Esophagus squamous epithelium (tissue), 5 donors: ENCODE measurements at regions not wholly inside any gene's neighbourhood (a gene's known extent, or its start where the extent isn't known, plus 50 kb on each side); places are given as distances from the start of the nearest gene placed in this dataset.

Experiments
- DNase-seq: peaks from one replicate; lab custom pipeline; 2025; lab: John Stamatoyannopoulos, UW
- H3K27ac ChIP-seq, 4 donors: fragments of 200-600 bp; sonication (generic); one replicate each; pipeline ENCODE4 v1.5.1; 2016 to 2019; ENCODE audit warnings: mild to moderate bottlenecking in 1 of 4
- H3K27me3 ChIP-seq, 4 donors: fragments of 200-600 bp; sonication (generic); 1 replicate in 3 of 4; 2 replicates in 1 of 4; pipeline versions ENCODE4 v1.5.1 to v1.6.0; 2017 to 2021; ENCODE audit warnings: antibody characterized with exemption in 1 of 4
- H3K36me3 ChIP-seq, 3 donors: fragments of 200-600 bp; sonication (generic); one replicate each; pipeline ENCODE4 v1.5.1; 2016 to 2019
- H3K4me1 ChIP-seq, 3 donors: fragments of 200-600 bp; sonication (generic); one replicate each; pipeline ENCODE4 v1.5.1; 2017 to 2019
- H3K4me3 ChIP-seq, 4 donors: fragments of 200-600 bp; sonication (generic); 1 replicate in 3 of 4; 2 replicates in 1 of 4; pipeline ENCODE4 v1.5.1; 2016 to 2019; ENCODE audit warnings: mild to moderate bottlenecking in 2 of 4, moderate library complexity in 1 of 4
- H3K9me3 ChIP-seq, 3 donors: fragments of 200-600 bp; sonication (generic); one replicate each; pipeline ENCODE4 v1.5.1; 2016 to 2019
- POLR2A ChIP-seq, 4 donors: fragments of 450-650 bp; IDR thresholded peaks; one replicate each; pipeline ENCODE4 v1.6.1; 2017; ENCODE audit warnings: antibody characterized with exemption in 4 of 4, mild to moderate bottlenecking in 4 of 4, moderate library complexity in 3 of 4
- WGBS, 2 donors: methylation state at CpG; one replicate each; pipeline ENCODE4 v1.1.5; 2018; 5-methylcytosine and 5-hydroxymethylcytosine counted together
- intact Hi-C: fragments of 100-400 bp; cut with DNase I; formaldehyde crosslinking; loops from one replicate; pipeline ENCODE4 v1.15.0; 2022
- TF ChIP-seq, protein P1 (sequence below), 6 experiments: fragments of 450-650 bp in 4 of 6; fragments of 200-600 bp in 2 of 6; sonication (generic) in 2 of 6; IDR thresholded peaks; one replicate each; pipeline ENCODE4 v1.5.1; 2016 to 2019; ENCODE audit warnings: antibody characterized with exemption in 6 of 6, mild to moderate bottlenecking in 4 of 6, moderate library complexity in 4 of 6
- donor health status: DM: yes; HTN: yes; CAD: no.

DNA sequence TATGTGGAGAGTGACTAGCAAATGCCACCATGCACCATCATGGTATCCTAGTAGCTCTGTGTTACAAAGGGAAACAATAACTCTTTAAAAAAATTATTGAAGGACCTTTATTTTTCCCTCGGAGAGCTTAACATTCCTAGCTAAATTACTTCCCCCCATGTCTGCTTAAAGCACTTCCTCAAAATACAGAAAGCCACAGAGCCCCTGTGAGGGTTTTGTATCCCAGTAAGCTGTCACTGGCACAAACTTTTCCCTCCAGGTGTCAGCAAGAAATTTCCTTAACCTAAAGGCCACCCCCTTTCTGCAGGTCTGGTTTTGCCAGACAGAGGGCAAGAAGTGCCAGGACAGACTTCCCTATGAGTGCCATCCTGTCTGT is 340.0 kb upstream of the PRDM1 start:
- TF ChIP-seq POLR2A (IDR thresholded peaks at IDR 0.05): no peak
- TF ChIP-seq, protein P1, sequence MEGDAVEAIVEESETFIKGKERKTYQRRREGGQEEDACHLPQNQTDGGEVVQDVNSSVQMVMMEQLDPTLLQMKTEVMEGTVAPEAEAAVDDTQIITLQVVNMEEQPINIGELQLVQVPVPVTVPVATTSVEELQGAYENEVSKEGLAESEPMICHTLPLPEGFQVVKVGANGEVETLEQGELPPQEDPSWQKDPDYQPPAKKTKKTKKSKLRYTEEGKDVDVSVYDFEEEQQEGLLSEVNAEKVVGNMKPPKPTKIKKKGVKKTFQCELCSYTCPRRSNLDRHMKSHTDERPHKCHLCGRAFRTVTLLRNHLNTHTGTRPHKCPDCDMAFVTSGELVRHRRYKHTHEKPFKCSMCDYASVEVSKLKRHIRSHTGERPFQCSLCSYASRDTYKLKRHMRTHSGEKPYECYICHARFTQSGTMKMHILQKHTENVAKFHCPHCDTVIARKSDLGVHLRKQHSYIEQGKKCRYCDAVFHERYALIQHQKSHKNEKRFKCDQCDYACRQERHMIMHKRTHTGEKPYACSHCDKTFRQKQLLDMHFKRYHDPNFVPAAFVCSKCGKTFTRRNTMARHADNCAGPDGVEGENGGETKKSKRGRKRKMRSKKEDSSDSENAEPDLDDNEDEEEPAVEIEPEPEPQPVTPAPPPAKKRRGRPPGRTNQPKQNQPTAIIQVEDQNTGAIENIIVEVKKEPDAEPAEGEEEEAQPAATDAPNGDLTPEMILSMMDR (IDR thresholded peaks at IDR 0.05): no peak
- intact Hi-C loops: loop anchor here (10.0 kb wide), 1 partner anchor 239 kb away; no protein-coding TSS in a partner anchor
- no peaks in the 10 kb centered on the region for H3K27me3 ChIP-seq
- DNase-seq: no peak
- 45 to 57% methylated on average over 1 of the region's 1 CpG for WGBS, 2 donors
- peaks cover 0 to 17% (median 0%) of the 10 kb centered on the region in 3 donors for H3K4me1 ChIP-seq
- H3K27ac ChIP-seq: no peak overlapping the region
- H3K36me3 ChIP-seq: no peaks in the 10 kb centered on the region
- H3K9me3 ChIP-seq: no peaks in the 10 kb centered on the region
- H3K4me3 ChIP-seq: no peak overlapping the region

DNA sequence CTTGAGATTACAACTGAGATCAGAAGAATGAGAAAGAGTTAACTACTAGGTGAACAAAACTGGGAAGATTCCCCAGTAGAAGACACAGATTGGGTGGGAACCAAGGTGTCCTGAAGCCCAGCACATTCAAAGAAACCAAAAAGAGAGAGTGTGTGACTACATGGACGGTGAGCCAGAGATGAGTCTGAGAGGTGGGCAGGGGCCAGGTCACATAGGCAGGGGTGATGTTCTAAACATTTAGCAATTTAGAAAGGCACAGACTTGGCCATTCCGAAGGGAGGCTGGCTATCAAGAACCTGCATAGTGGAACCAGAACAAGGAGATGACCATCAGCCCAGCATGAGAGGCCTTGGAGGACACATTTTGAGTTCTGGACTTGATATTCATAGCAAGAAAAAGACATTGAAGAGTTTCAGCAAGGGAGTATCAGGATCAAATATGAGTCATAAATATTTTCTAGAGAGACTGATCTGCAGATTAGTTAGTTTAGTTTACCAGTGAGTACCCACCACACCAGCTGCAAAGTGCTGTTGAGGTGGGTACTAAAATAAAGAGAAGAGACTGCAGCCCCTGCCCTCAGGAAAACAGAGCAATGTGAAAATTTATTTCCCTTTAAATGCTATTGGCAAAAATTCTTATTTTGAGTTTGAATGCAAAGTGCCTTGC is 340.5 kb upstream of the PRDM1 start:
- intact Hi-C loops: loop anchor here (10.0 kb wide), 1 partner anchor 239 kb away; no protein-coding TSS in a partner anchor
- no peak for DNase-seq
- Histone ChIP-seq H3K27me3 (no peaks in the 10 kb centered on the region), H3K9me3 (no peaks in the 10 kb centered on the region), H3K36me3 (no peaks in the 10 kb centered on the region), H3K27ac (no peak overlapping the region), H3K4me3 (no peak overlapping the region), H3K4me1 (peaks cover 0 to 16% (median 0%) of the 10 kb centered on the region in 3 donors)
- 80 to 85% methylated on average over 2 of the region's 2 CpGs for WGBS, 2 donors
- TF ChIP-seq, protein P1 (IDR thresholded peaks at IDR 0.05): no peak
- TF ChIP-seq POLR2A (IDR thresholded peaks at IDR 0.05): no peak

DNA sequence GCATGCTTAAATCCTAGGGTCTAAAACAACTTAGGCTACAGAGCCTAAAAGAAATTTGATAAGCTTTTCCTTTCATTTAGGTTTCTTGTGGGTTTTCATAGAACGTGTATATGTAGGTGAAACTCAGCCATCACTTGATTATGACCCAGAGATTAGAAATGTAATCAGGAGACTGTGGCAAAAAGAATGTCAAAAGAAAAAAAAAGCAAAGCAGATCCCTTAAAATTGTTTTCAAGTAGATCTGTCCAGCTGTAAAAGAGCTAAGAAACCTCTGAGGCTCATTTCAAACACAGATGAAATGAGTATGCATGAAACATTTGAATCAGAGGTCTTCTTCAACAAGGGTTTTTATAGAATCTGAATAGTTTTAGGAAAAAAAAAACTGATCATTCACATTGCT is 341.3 kb upstream of the PRDM1 start:
- Histone ChIP-seq H3K27me3 (no peaks in the 10 kb centered on the region), H3K27ac (no peak overlapping the region), H3K4me1 (peaks cover 0 to 11% (median 0%) of the 10 kb centered on the region in 3 donors), H3K4me3 (no peak overlapping the region), H3K9me3 (no peaks in the 10 kb centered on the region), H3K36me3 (no peaks in the 10 kb centered on the region)
- TF ChIP-seq, protein P1 (IDR thresholded peaks at IDR 0.05): no peak
- TF ChIP-seq POLR2A (IDR thresholded peaks at IDR 0.05): no peak
- intact Hi-C loops: loop anchor here (10.0 kb wide), 1 partner anchor 240 kb away; no protein-coding TSS in a partner anchor
- no peak for DNase-seq
- 74 to 76% methylated on average over 1 of the region's 1 CpG for WGBS, 2 donors

DNA sequence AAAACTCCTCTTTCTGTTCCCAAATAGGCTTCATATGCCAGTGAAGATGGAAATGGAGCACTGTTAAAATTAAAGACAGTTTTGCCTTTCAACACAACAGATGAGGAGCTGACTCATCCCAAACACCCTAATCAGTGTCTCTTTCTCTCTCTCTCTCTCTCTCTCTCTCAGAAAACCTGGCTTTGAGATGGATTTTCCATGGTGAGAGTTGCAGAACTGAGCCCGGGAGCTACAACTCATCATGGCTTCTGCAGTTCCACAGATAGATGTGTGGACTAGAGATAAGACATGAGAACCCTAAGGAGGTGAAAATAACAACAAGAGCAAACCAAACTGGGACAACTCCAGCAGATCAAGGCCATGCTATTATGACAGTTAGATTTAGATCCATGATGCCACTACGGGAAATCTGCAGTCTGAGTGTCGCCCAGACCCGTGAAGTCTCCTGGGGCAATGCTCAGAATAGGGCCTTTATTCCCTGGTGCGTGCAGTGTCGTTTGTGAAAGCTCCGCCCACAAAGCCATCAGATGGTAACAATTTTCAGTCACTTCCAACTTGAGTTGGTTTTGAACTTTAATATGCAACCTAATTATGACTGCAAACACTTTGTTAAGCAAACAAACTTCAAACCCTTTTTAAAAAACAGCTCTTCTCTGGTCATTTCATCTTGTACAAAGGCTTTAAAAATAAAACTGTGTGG is 338.2 kb upstream of the PREP start:
- no peaks in the 10 kb centered on the region for H3K36me3 ChIP-seq
- no peak overlapping the region for H3K4me3 ChIP-seq
- no peak for TF ChIP-seq POLR2A (IDR thresholded peaks at IDR 0.05)
- TF ChIP-seq, protein P1 (IDR thresholded peaks at IDR 0.05): no peak
- H3K4me1 ChIP-seq: peaks cover 0 to 5% (median 0%) of the 10 kb centered on the region in 3 donors
- intact Hi-C loops: loop anchor here (10.0 kb wide), 1 partner anchor 244 kb away; no protein-coding TSS in a partner anchor
- DNase-seq: no peak
- H3K27ac ChIP-seq: no peak overlapping the region
- no peaks in the 10 kb centered on the region for H3K9me3 ChIP-seq
- H3K27me3 ChIP-seq: no peaks in the 10 kb centered on the region
- 71 to 81% methylated on average over 7 of the region's 7 CpGs for WGBS, 2 donors

DNA sequence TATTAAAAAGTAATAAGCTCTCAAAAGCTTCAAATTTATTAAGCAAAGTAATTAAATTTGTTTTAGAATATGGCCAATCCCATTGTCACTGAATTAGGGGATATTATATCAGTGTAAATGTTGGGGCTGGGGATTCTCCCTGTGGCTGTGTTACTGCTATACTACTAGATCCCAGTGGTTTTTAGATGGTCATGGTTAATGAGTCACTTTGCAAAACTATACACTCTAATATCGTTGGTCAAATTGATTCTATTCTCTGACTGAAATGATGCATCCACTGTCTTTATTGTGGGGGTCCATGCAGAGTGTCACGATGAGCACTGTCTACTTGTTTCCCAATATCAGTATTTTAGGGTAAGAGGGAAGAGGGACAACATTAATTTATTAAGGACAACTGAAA is 336.9 kb upstream of the PREP start:
- DNase-seq: no peak
- intact Hi-C loops: loop anchor here (10.0 kb wide), 1 partner anchor 245 kb away; no protein-coding TSS in a partner anchor
- no peak overlapping the region for H3K4me3 ChIP-seq
- WGBS, 2 donors: 67 to 84% methylated on average over 2 of the region's 2 CpGs
- no peaks in the 10 kb centered on the region for H3K36me3 ChIP-seq
- TF ChIP-seq, protein P1 (IDR thresholded peaks at IDR 0.05): no peak
- TF ChIP-seq POLR2A (IDR thresholded peaks at IDR 0.05): no peak
- H3K27me3 ChIP-seq: no peaks in the 10 kb centered on the region
- H3K9me3 ChIP-seq: no peaks in the 10 kb centered on the region
- no peaks in the 10 kb centered on the region for H3K4me1 ChIP-seq
- H3K27ac ChIP-seq: no peak overlapping the region
